K562 (cell line): ENCODE measurements at regions not wholly inside any gene's neighbourhood (a gene's known extent, or its start where the extent isn't known, plus 50 kb on each side); places are given as distances from the start of the nearest gene placed in this dataset.

ENCODE experiments used
- NCOA1 ChIP-seq: fragments of 450-650 bp; IDR thresholded peaks from 2 replicates; pipeline ENCODE4 v1.6.1; 2016; ENCODE audit warnings: low read depth
- NFIX ChIP-seq: fragments of 250-450 bp; sonication (Bioruptor Pico); IDR thresholded peaks from 2 replicates; pipeline ENCODE4 v1.4.0; 2020; ENCODE audit warnings: low read depth, mild to moderate bottlenecking, moderate library complexity
- RERE ChIP-seq: sonication (generic); formaldehyde crosslinking; IDR thresholded peaks from 2 replicates; pipeline ENCODE4 v1.8.0; 2023; ENCODE audit warnings: missing genetic modification reagents, mild to moderate bottlenecking, borderline replicate concordance
- STAG1 ChIP-seq: sonication (generic); formaldehyde crosslinking; IDR thresholded peaks from 2 replicates; pipeline ENCODE4 v1.5.0; 2020; ENCODE audit warnings: missing genetic modification reagents, borderline replicate concordance
- ZBTB11 ChIP-seq, 3 experiments: fragments of 200-800 bp in 1 of 3; fragments of 250-450 bp in 1 of 3; fragments of 450-650 bp in 1 of 3; sonication (Bioruptor Pico) in 1 of 3; sonication (Bioruptor generic) in 1 of 3; formaldehyde crosslinking in 1 of 3; IDR thresholded peaks; 2 replicates each; pipeline versions ENCODE4 v1.6.1 to v1.8.0; 2016 to 2022; ENCODE audit warnings: mild to moderate bottlenecking in 2 of 3, missing genetic modification characterization in 2 of 3, missing compliant biosample characterization in 1 of 3, moderate library complexity in 1 of 3
- ZNF445 ChIP-seq: fragments of 250-450 bp; sonication (Bioruptor Pico); IDR thresholded peaks from 2 replicates; pipeline ENCODE4 v1.4.0; 2020; ENCODE audit warnings: low read depth, mild to moderate bottlenecking, moderate library complexity
- TF ChIP-seq, protein P1 (sequence below): fragments of 450-650 bp; formaldehyde crosslinking; IDR thresholded peaks from 2 replicates; pipeline ENCODE4 v1.4.0; 2022; ENCODE audit warnings: missing genetic modification characterization
- TF ChIP-seq, protein P2 (sequence below): sonication (generic); formaldehyde crosslinking; IDR thresholded peaks from 2 replicates; pipeline ENCODE4 v1.8.1; 2023; ENCODE audit warnings: mild to moderate bottlenecking, missing genetic modification reagents

GRCh38 chr5:86997516-86997915 lies 270.2 kb upstream of the RASA1 start (continued):
- TF ChIP-seq RERE (no peak), STAG1 (no peak), ZBTB11 (CRISPR knock-in tag; IDR thresholded peaks at IDR 0.05) (no peak), NFIX (CRISPR knock-in tag) (no peak), ZNF445 (CRISPR knock-in tag) (no peak), NCOA1 (no peak)
- TF ChIP-seq, protein P1, sequence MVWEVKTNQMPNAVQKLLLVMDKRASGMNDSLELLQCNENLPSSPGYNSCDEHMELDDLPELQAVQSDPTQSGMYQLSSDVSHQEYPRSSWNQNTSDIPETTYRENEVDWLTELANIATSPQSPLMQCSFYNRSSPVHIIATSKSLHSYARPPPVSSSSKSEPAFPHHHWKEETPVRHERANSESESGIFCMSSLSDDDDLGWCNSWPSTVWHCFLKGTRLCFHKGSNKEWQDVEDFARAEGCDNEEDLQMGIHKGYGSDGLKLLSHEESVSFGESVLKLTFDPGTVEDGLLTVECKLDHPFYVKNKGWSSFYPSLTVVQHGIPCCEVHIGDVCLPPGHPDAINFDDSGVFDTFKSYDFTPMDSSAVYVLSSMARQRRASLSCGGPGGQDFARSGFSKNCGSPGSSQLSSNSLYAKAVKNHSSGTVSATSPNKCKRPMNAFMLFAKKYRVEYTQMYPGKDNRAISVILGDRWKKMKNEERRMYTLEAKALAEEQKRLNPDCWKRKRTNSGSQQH: no peak
- TF ChIP-seq, protein P2, sequence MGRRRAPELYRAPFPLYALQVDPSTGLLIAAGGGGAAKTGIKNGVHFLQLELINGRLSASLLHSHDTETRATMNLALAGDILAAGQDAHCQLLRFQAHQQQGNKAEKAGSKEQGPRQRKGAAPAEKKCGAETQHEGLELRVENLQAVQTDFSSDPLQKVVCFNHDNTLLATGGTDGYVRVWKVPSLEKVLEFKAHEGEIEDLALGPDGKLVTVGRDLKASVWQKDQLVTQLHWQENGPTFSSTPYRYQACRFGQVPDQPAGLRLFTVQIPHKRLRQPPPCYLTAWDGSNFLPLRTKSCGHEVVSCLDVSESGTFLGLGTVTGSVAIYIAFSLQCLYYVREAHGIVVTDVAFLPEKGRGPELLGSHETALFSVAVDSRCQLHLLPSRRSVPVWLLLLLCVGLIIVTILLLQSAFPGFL (CRISPR knock-in tag): no peak
